ENCODE measurements at regions not wholly inside any gene's neighbourhood (a gene's known extent, or its start where the extent isn't known, plus 50 kb on each side); places are given as distances from the start of the nearest gene placed in this dataset.

DNA sequence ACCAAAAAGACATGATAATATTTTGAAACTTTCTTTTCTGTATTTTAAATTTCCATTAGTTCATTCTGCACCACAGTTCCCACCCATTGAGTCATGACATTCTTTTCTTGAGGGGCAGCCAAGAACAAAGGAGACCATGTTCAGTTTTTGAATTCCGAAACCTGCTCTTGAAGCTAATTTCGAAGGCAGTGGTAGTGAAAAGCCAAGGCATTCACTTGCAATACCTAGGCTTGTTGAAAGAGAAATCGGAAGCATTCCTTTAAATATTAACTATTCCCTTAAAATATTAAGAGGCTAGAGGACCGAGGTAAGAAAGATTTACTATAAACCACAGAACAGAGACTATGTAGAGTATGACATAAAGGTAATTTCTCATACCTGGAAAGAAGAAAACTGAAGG is 256.3 kb downstream of the ADGRL2 start:
- TF ChIP-seq, protein P1, sequence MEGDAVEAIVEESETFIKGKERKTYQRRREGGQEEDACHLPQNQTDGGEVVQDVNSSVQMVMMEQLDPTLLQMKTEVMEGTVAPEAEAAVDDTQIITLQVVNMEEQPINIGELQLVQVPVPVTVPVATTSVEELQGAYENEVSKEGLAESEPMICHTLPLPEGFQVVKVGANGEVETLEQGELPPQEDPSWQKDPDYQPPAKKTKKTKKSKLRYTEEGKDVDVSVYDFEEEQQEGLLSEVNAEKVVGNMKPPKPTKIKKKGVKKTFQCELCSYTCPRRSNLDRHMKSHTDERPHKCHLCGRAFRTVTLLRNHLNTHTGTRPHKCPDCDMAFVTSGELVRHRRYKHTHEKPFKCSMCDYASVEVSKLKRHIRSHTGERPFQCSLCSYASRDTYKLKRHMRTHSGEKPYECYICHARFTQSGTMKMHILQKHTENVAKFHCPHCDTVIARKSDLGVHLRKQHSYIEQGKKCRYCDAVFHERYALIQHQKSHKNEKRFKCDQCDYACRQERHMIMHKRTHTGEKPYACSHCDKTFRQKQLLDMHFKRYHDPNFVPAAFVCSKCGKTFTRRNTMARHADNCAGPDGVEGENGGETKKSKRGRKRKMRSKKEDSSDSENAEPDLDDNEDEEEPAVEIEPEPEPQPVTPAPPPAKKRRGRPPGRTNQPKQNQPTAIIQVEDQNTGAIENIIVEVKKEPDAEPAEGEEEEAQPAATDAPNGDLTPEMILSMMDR (IDR thresholded peaks at IDR 0.05), result no peak
- no peak for TF ChIP-seq POLR2A (IDR thresholded peaks at IDR 0.05)
